ENCODE measurements at regions not wholly inside any gene's neighbourhood (a gene's known extent, or its start where the extent isn't known, plus 50 kb on each side); places are given as distances from the start of the nearest gene placed in this dataset.

DNA sequence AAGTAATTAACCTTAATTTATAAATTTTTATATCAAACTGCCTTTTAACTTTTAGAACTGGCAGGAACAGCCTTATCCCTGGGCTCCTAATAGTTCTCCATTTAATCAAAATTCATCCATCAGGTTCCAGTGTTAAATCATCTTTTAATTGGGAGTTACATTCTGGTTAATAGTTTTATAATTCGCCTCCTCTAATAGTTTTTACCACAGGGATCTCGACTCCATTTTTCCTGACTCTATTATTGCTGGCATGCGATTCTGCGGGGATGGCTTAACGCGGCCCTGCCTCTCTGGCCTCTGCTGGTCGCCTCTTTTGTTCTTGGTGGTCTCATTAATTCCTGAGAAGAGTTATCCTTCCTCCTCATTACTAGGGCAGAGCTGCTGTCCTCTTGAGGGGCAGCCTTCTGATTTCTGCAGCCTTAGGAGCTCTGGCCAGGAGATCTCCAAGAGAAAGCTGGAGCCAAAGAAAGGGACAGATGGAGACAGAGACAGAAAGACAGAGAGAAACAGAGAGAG is 71.1 kb downstream of the MRM1 start:
- Histone ChIP-seq H3K4me3 (ENCODE audit: low read length) (no peak overlapping the region), H3F3A (ENCODE audit: low read length, unreplicated experiment) (no peaks in the 10 kb centered on the region), H3K27ac (ENCODE audit: low read length) (no peak overlapping the region), H3K79me2 (ENCODE audit: low read length) (no peaks in the 10 kb centered on the region), H3K9me2 (replicated peaks; ENCODE audit: low read length) (no peaks in the 10 kb centered on the region), H3K4me2 (ENCODE audit: low read length) (no peak overlapping the region), H3K36me3 (ENCODE audit: low read depth, low read length) (no peaks in the 10 kb centered on the region), H4K20me1 (ENCODE audit: low read length) (no peaks in the 10 kb centered on the region), H3K4me1 (ENCODE audit: insufficient read depth, low read length) (no peaks in the 10 kb centered on the region), H3K9me3 (ENCODE audit: low read length) (no peaks in the 10 kb centered on the region), H3K27me3 (ENCODE audit: low read length) (no peaks in the 10 kb centered on the region), H2AFZ (ENCODE audit: low read length) (no peak overlapping the region), H3K9ac (ENCODE audit: low read length) (no peak overlapping the region)
- POLR2A ChIA-PET (ENCODE audit: unreplicated experiment), result no interaction called here
- TF ChIP-seq EZH2 (IDR thresholded peaks at IDR 0.05; ENCODE audit: low read length, unreplicated experiment) (no peak), EZH2phosphoT487 (IDR thresholded peaks at IDR 0.05; ENCODE audit: borderline replicate concordance, low read length) (no peak)
- TF ChIP-seq, protein P1, sequence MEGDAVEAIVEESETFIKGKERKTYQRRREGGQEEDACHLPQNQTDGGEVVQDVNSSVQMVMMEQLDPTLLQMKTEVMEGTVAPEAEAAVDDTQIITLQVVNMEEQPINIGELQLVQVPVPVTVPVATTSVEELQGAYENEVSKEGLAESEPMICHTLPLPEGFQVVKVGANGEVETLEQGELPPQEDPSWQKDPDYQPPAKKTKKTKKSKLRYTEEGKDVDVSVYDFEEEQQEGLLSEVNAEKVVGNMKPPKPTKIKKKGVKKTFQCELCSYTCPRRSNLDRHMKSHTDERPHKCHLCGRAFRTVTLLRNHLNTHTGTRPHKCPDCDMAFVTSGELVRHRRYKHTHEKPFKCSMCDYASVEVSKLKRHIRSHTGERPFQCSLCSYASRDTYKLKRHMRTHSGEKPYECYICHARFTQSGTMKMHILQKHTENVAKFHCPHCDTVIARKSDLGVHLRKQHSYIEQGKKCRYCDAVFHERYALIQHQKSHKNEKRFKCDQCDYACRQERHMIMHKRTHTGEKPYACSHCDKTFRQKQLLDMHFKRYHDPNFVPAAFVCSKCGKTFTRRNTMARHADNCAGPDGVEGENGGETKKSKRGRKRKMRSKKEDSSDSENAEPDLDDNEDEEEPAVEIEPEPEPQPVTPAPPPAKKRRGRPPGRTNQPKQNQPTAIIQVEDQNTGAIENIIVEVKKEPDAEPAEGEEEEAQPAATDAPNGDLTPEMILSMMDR (conservative IDR thresholded peaks at IDR 0.05; ENCODE audit: low read depth, low read length), result no peak
- ATAC-seq (no peak), DNase-seq (no peak)
- intact Hi-C loops (cut with micrococcal nuclease), result no loop called here
- no TSS peak for BruUV-seq (replicated peaks)
- CTCF ChIA-PET, result no interaction called here

DNA sequence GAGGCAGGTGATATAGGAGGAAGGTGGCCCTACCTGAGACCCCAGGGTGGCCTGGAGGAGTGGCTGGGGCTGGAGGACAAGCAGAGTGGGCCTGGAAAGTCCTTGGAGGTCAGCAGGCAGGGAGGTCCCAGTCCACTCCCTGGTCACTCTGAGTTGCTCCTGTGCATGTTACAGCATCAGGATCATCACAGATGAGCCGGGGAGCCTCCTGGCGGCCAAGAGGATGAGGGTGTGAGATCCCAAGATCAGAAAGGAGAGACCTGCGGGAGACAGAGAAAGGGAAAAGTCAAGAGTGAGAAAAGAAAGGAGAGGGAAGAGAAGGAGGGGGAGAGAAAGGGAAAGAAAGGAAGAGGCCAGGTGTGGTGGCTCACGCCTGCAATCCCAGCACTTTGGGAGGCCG is 71.7 kb downstream of the MRM1 start:
- no peaks in the 10 kb centered on the region for H3K9me2 ChIP-seq (replicated peaks; ENCODE audit: low read length)
- no peak overlapping the region for H2AFZ ChIP-seq (ENCODE audit: low read length)
- no peak overlapping the region for H3K4me2 ChIP-seq (ENCODE audit: low read length)
- DNase-seq (no peak), ATAC-seq (no peak)
- H4K20me1 ChIP-seq (ENCODE audit: low read length), result no peaks in the 10 kb centered on the region
- POLR2A ChIA-PET (ENCODE audit: unreplicated experiment), result no interaction called here
- CTCF ChIA-PET, result no interaction called here
- no peaks in the 10 kb centered on the region for H3F3A ChIP-seq (ENCODE audit: low read length, unreplicated experiment)
- H3K79me2 ChIP-seq (ENCODE audit: low read length), result no peaks in the 10 kb centered on the region
- no peaks in the 10 kb centered on the region for H3K4me1 ChIP-seq (ENCODE audit: insufficient read depth, low read length)
- intact Hi-C loops (cut with micrococcal nuclease), result no loop called here
- H3K9me3 ChIP-seq (ENCODE audit: low read length), result no peaks in the 10 kb centered on the region
- no peak overlapping the region for H3K4me3 ChIP-seq (ENCODE audit: low read length)
- H3K9ac ChIP-seq (ENCODE audit: low read length), result no peak overlapping the region
- no TSS peak for BruUV-seq (replicated peaks)
- TF ChIP-seq EZH2 (IDR thresholded peaks at IDR 0.05; ENCODE audit: low read length, unreplicated experiment) (no peak), EZH2phosphoT487 (IDR thresholded peaks at IDR 0.05; ENCODE audit: borderline replicate concordance, low read length) (no peak)
- TF ChIP-seq, protein P1 (conservative IDR thresholded peaks at IDR 0.05; ENCODE audit: low read depth, low read length), result no peak
- H3K27me3 ChIP-seq (ENCODE audit: low read length), result no peaks in the 10 kb centered on the region
- H3K36me3 ChIP-seq (ENCODE audit: low read depth, low read length), result no peaks in the 10 kb centered on the region
- no peak overlapping the region for H3K27ac ChIP-seq (ENCODE audit: low read length)

DNA sequence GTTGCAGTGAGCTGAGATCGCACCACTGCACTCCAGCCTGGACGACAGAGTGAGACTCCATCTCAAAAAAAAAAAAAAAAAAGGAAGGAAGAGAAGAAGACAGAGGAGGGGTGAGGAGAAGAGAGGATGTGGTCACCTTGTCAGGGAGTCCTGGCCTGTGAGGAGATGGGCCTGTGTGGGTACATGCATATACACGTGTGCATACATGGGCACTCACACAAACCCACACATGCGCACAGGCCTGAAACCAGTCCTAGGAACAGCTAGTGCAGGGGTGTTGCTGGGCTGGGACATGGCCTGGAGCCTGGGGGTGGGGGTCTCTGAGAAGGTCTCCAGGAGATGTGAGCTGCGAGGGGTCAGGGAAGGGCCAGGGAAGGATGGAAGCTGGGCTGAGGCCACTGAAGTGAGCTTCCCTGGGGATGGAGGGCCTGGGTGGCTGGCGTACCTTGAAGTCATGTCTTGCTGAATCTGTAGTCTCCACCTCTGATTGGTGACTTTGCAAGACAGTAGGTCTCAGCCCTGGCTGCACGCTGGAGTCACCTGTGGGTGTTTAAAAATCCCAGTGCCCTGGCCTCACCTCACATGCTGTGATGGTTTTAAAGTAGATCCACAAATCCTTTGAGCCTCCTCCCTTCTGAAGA is 72.4 kb downstream of the MRM1 start:
- Histone ChIP-seq H3K4me2 (ENCODE audit: low read length) (no peak overlapping the region), H3K4me3 (ENCODE audit: low read length) (no peak overlapping the region), H3K9ac (ENCODE audit: low read length) (no peak overlapping the region), H3F3A (ENCODE audit: low read length, unreplicated experiment) (no peaks in the 10 kb centered on the region), H3K4me1 (ENCODE audit: insufficient read depth, low read length) (no peaks in the 10 kb centered on the region), H2AFZ (ENCODE audit: low read length) (no peak overlapping the region), H4K20me1 (ENCODE audit: low read length) (no peaks in the 10 kb centered on the region), H3K9me2 (replicated peaks; ENCODE audit: low read length) (no peaks in the 10 kb centered on the region), H3K36me3 (ENCODE audit: low read depth, low read length) (no peaks in the 10 kb centered on the region), H3K27me3 (ENCODE audit: low read length) (no peaks in the 10 kb centered on the region), H3K27ac (ENCODE audit: low read length) (no peak overlapping the region), H3K9me3 (ENCODE audit: low read length) (no peaks in the 10 kb centered on the region), H3K79me2 (ENCODE audit: low read length) (no peaks in the 10 kb centered on the region)
- ChIA-PET POLR2A (ENCODE audit: unreplicated experiment) (no interaction called here), CTCF (no interaction called here)
- no peak for TF ChIP-seq EZH2 (IDR thresholded peaks at IDR 0.05; ENCODE audit: low read length, unreplicated experiment)
- TF ChIP-seq, protein P1 (conservative IDR thresholded peaks at IDR 0.05; ENCODE audit: low read depth, low read length), result no peak
- no peak for TF ChIP-seq EZH2phosphoT487 (IDR thresholded peaks at IDR 0.05; ENCODE audit: borderline replicate concordance, low read length)
- no TSS peak for BruUV-seq (replicated peaks)
- ATAC-seq (no peak), DNase-seq (no peak)
- intact Hi-C loops (cut with micrococcal nuclease), result no loop called here
